ENCODE measurements at regions not wholly inside any gene's neighbourhood (a gene's known extent, or its start where the extent isn't known, plus 50 kb on each side); places are given as distances from the start of the nearest gene placed in this dataset.

GRCh38 chr12:34389378-34390170 is 367.3 kb downstream of the ALG10 start:
- peak in 1 of 3 donors; percentile 24 for DNase-seq
- H3K9me3 ChIP-seq, result no peaks in the 10 kb centered on the region

GRCh38 chr12:34390171-34390841 is 368.0 kb downstream of the ALG10 start:
- intact Hi-C loops (cut with DNase I), result no loop called here
- no peak for ATAC-seq
- Histone ChIP-seq H3K27me3 (no peaks in the 10 kb centered on the region), H3K36me3 (no peaks in the 10 kb centered on the region), H3K27ac (no peak overlapping the region), H3K4me3 (no peak overlapping the region), H3K4me1 (no peaks in the 10 kb centered on the region), H3K9me3 (no peaks in the 10 kb centered on the region)
- TF ChIP-seq CTCF (IDR thresholded peaks at IDR 0.05) (no peak), POLR2A (IDR thresholded peaks at IDR 0.05) (no peak)
- WGBS (ENCODE audit: insufficient coverage, low coverage, low lambda C conversion rate, missing lambda C conversion rate), result 60% methylated on average over 10 of the region's 17 CpGs
- DNase-seq, result peak in 1 of 3 donors; percentile 40

More at GRCh38 chr12:34389378-34390170, 367.3 kb downstream of the ALG10 start:
- no peak overlapping the region for H3K27ac ChIP-seq
- H3K27me3 ChIP-seq, result no peaks in the 10 kb centered on the region
- intact Hi-C loops (cut with DNase I), result no loop called here
- H3K36me3 ChIP-seq, result no peaks in the 10 kb centered on the region
- H3K4me3 ChIP-seq, result no peak overlapping the region
- WGBS (ENCODE audit: insufficient coverage, low coverage, low lambda C conversion rate, missing lambda C conversion rate), result 49% methylated on average over 14 of the region's 26 CpGs
- ATAC-seq, result no peak
- no peaks in the 10 kb centered on the region for H3K4me1 ChIP-seq
- TF ChIP-seq POLR2A (IDR thresholded peaks at IDR 0.05), result no peak

- no peaks in the 10 kb centered on the region for H3K9me3 ChIP-seq
- no peaks in the 10 kb centered on the region for H3K36me3 ChIP-seq
- TF ChIP-seq CTCF (IDR thresholded peaks at IDR 0.05) (no peak), POLR2A (IDR thresholded peaks at IDR 0.05) (no peak)
- no peaks in the 10 kb centered on the region for H3K27me3 ChIP-seq
- H3K4me1 ChIP-seq, result no peaks in the 10 kb centered on the region
- no peak overlapping the region for H3K27ac ChIP-seq
- ATAC-seq (no peak), DNase-seq (peak; percentile 8 to 44 (median 32))
- 39% methylated on average over 11 of the region's 24 CpGs for WGBS (ENCODE audit: insufficient coverage, low coverage, low lambda C conversion rate, missing lambda C conversion rate)
- intact Hi-C loops (cut with DNase I), result no loop called here
- H3K4me3 ChIP-seq, result no peak overlapping the region
Measured at GRCh38 chr12:34390846-34391700, 368.8 kb downstream of the ALG10 start.

GRCh38 chr12:34391771-34392581 is 369.7 kb downstream of the ALG10 start:
- DNase-seq (peak; percentile 7 to 35 (median 27)), ATAC-seq (no peak)
- TF ChIP-seq POLR2A (IDR thresholded peaks at IDR 0.05) (no peak), CTCF (IDR thresholded peaks at IDR 0.05) (no peak)
- no peaks in the 10 kb centered on the region for H3K36me3 ChIP-seq
- no peaks in the 10 kb centered on the region for H3K27me3 ChIP-seq
- no peaks in the 10 kb centered on the region for H3K9me3 ChIP-seq
- 39% methylated on average over 8 of the region's 37 CpGs for WGBS (ENCODE audit: insufficient coverage, low coverage, low lambda C conversion rate, missing lambda C conversion rate)
- intact Hi-C loops (cut with DNase I), result no loop called here
- H3K27ac ChIP-seq, result no peak overlapping the region
- no peaks in the 10 kb centered on the region for H3K4me1 ChIP-seq
- no peak overlapping the region for H3K4me3 ChIP-seq
